GM12878 (cell line): ENCODE measurements at regions not wholly inside any gene's neighbourhood (a gene's known extent, or its start where the extent isn't known, plus 50 kb on each side); places are given as distances from the start of the nearest gene placed in this dataset.
A peak's percentile ranks its signal among the peaks of the same experiment; 100 is the strongest.

Experiments used
- ASH2L ChIP-seq: fragments of 300-600, 200-600 bp; sonication (generic); IDR thresholded peaks from 2 replicates; pipeline ENCODE4 v1.6.1; 2017; ENCODE audit warnings: low read depth, mild to moderate bottlenecking, borderline replicate concordance
- ATF2 ChIP-seq: IDR thresholded peaks from 2 replicates; pipeline ENCODE4 v1.6.1; 2012; ENCODE audit warnings: low read length, inconsistent platforms
- ATF7 ChIP-seq: fragments of 450-650 bp; IDR thresholded peaks from 2 replicates; pipeline ENCODE4 v1.6.1; 2016; ENCODE audit warnings: low read depth, mild to moderate bottlenecking
- BHLHE40 ChIP-seq, 2 experiments: fragments of 450-650 bp in 1 of 2; IDR thresholded peaks; 2 replicates each; pipeline ENCODE4 v1.6.1; 2011 to 2017; ENCODE audit warnings: low read depth in 2 of 2, borderline replicate concordance in 1 of 2, improper control_type of control experiment in 1 of 2, low read length in 1 of 2, mild to moderate bottlenecking in 1 of 2
- ESRRA ChIP-seq: IDR thresholded peaks from 2 replicates; pipeline ENCODE4 v1.6.1; 2012; ENCODE audit warnings: mild to moderate bottlenecking, low read length, improper control_type of control experiment
- FOXM1 ChIP-seq: IDR thresholded peaks from 2 replicates; pipeline ENCODE4 v1.6.1; 2012; ENCODE audit warnings: low read depth, mild to moderate bottlenecking, inconsistent platforms, low read length, moderate library complexity
- HDAC6 ChIP-seq: fragments of 200-600 bp; sonication (generic); IDR thresholded peaks from one replicate; pipeline ENCODE4 v1.8.0; 2017; ENCODE audit warnings: antibody characterized with exemption; ENCODE audit not compliant: unreplicated experiment
- IKZF1 ChIP-seq: fragments of 450-650 bp; conservative IDR thresholded peaks from 2 replicates; pipeline ENCODE4 v1.6.1; 2017; ENCODE audit warnings: antibody characterized with exemption, mild to moderate bottlenecking
- IKZF2 ChIP-seq, 2 experiments: fragments of 450-650 bp; IDR thresholded peaks; 2 replicates each; pipeline ENCODE4 v1.6.1; 2017; ENCODE audit warnings: mild to moderate bottlenecking in 2 of 2, moderate library complexity in 2 of 2
- MEF2B ChIP-seq: fragments of 450-650 bp; IDR thresholded peaks from 2 replicates; pipeline ENCODE4 v1.6.1; 2018; ENCODE audit warnings: mild to moderate bottlenecking, moderate library complexity; ENCODE audit not compliant: partially characterized antibody, poor library complexity, severe bottlenecking
- MLLT1 ChIP-seq: fragments of 450-650 bp; IDR thresholded peaks from 2 replicates; pipeline ENCODE4 v1.6.1; 2016; ENCODE audit warnings: mild to moderate bottlenecking
- MTA2 ChIP-seq: fragments of 450-650 bp; IDR thresholded peaks from 2 replicates; pipeline ENCODE4 v1.6.1; 2016; ENCODE audit warnings: low read depth, mild to moderate bottlenecking, moderate library complexity
- PAX5 ChIP-seq: IDR thresholded peaks from 2 replicates; pipeline ENCODE4 v1.6.1; 2011; ENCODE audit warnings: low read depth, low read length, borderline replicate concordance
- PBX3 ChIP-seq: IDR thresholded peaks from 2 replicates; pipeline ENCODE4 v1.6.1; 2011; ENCODE audit warnings: mild to moderate bottlenecking, low read depth, low read length, moderate library complexity; ENCODE audit not compliant: insufficient replicate concordance
- RAD21 ChIP-seq: IDR thresholded peaks from 2 replicates; pipeline ENCODE4 v1.6.1; 2011; ENCODE audit warnings: mild to moderate bottlenecking, low read depth, low read length, moderate library complexity; ENCODE audit not compliant: insufficient read depth
- RUNX3 ChIP-seq: IDR thresholded peaks from 2 replicates; pipeline ENCODE4 v1.6.1; 2012; ENCODE audit warnings: low read length, inconsistent platforms
- SMAD1 ChIP-seq: fragments of 450-650 bp; IDR thresholded peaks from 2 replicates; pipeline ENCODE4 v1.6.1; 2018; ENCODE audit warnings: mild to moderate bottlenecking, low read depth; ENCODE audit not compliant: partially characterized antibody
- ZBED1 ChIP-seq: IDR thresholded peaks from 2 replicates; pipeline ENCODE4 v1.6.1; 2016; ENCODE audit warnings: borderline replicate concordance
- TF ChIP-seq, protein P1 (sequence below): fragments of 450-650 bp; IDR thresholded peaks from 2 replicates; pipeline ENCODE4 v1.6.1; 2017; ENCODE audit warnings: mild to moderate bottlenecking, low read depth, inconsistent platforms; ENCODE audit not compliant: poor library complexity, severe bottlenecking

- peak; percentile 30; the same call in 1 of the 2 replicates for TF ChIP-seq ATF2
- TF ChIP-seq BHLHE40 (IDR thresholded peaks at IDR 0.05; ENCODE audit: borderline replicate concordance in 1 of 2, low read depth in 2 of 2, low read length in 1 of 2), result peak; percentile 69 to 84
- TF ChIP-seq FOXM1, result peak; percentile 33; the same call in 1 of the 2 replicates
- TF ChIP-seq PBX3, result peak; percentile 86
- TF ChIP-seq MEF2B, result peak; percentile 95
- TF ChIP-seq IKZF2 (IDR thresholded peaks at IDR 0.05), result peak; percentile 87
- peak; percentile 88 for TF ChIP-seq RUNX3
- no peak for TF ChIP-seq HDAC6
- TF ChIP-seq, protein P1, sequence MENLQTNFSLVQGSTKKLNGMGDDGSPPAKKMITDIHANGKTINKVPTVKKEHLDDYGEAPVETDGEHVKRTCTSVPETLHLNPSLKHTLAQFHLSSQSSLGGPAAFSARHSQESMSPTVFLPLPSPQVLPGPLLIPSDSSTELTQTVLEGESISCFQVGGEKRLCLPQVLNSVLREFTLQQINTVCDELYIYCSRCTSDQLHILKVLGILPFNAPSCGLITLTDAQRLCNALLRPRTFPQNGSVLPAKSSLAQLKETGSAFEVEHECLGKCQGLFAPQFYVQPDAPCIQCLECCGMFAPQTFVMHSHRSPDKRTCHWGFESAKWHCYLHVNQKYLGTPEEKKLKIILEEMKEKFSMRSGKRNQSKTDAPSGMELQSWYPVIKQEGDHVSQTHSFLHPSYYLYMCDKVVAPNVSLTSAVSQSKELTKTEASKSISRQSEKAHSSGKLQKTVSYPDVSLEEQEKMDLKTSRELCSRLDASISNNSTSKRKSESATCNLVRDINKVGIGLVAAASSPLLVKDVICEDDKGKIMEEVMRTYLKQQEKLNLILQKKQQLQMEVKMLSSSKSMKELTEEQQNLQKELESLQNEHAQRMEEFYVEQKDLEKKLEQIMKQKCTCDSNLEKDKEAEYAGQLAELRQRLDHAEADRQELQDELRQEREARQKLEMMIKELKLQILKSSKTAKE, result peak; percentile 72
- 0 out of 2 replicates have a peak, but pooled peaks have one; percentile 27 for TF ChIP-seq ZBED1
- TF ChIP-seq MLLT1, result no peak
- TF ChIP-seq IKZF1, result peak; percentile 89
- TF ChIP-seq SMAD1, result no peak
- TF ChIP-seq MTA2, result peak; percentile 74
- TF ChIP-seq ESRRA, result no peak
- TF ChIP-seq ATF7, result peak; percentile 34; the same call in 1 of the 2 replicates
- peak; percentile 49 for TF ChIP-seq PAX5
- peak; percentile 47 for TF ChIP-seq RAD21
- TF ChIP-seq ASH2L, result peak; percentile 83; the same call in 1 of the 2 replicates
These were observed 249.0 kb downstream of the DLEU7 start (continued) for GRCh38 chr13:50594276-50595051.
